DND-41 (cell line): ENCODE measurements at regions not wholly inside any gene's neighbourhood (a gene's known extent, or its start where the extent isn't known, plus 50 kb on each side); places are given as distances from the start of the nearest gene placed in this dataset.

Source experiments
- ATAC-seq: fragments of 200-7000 bp; cut with Tn5 transposase; 3 replicates; pipeline ENCODE4 v1.9.1; 2021; ENCODE audit warnings: low read depth; ENCODE audit not compliant: insufficient read depth
- DNase-seq: peaks from one replicate; pipeline ENCODE4 v3.0.0-alpha.2; 2020
- H2AFZ ChIP-seq: 2 replicates; pipeline ENCODE4 v1.6.0; 2012; ENCODE audit warnings: low read depth, low read length
- H3K27ac ChIP-seq: 2 replicates; pipeline ENCODE4 v1.5.1; 2012; ENCODE audit warnings: low read length, inconsistent platforms
- H3K27me3 ChIP-seq: fragments of 200-600 bp; sonication (generic); 2 replicates; pipeline ENCODE4 v1.6.0; 2012; ENCODE audit warnings: low read length, mild to moderate bottlenecking, inconsistent platforms; ENCODE audit not compliant: insufficient read depth, poor library complexity
- H3K36me3 ChIP-seq: 2 replicates; pipeline ENCODE4 v1.5.1; 2012; ENCODE audit warnings: low read length, inconsistent platforms; ENCODE audit not compliant: insufficient read depth
- H3K4me1 ChIP-seq: 2 replicates; pipeline ENCODE4 v1.5.1; 2012; ENCODE audit warnings: mild to moderate bottlenecking, low read length; ENCODE audit not compliant: insufficient read depth
- H3K4me2 ChIP-seq: 2 replicates; pipeline ENCODE4 v1.6.0; 2012; ENCODE audit warnings: mild to moderate bottlenecking, moderate library complexity, low read length, inconsistent platforms; ENCODE audit not compliant: insufficient read depth
- H3K4me3 ChIP-seq, 2 experiments: fragments of 200-600 bp in 1 of 2; shearing (Covaris generic) in 1 of 2; 2 replicates each; pipeline ENCODE4 v1.5.1; 2012 to 2016; ENCODE audit warnings: inconsistent platforms in 2 of 2, low read length in 2 of 2, mild to moderate bottlenecking in 2 of 2, low read depth in 1 of 2, moderate library complexity in 1 of 2
- H3K79me2 ChIP-seq: 2 replicates; pipeline ENCODE4 v1.6.0; 2012; ENCODE audit warnings: low read length, inconsistent platforms; ENCODE audit not compliant: insufficient read depth
- H3K9ac ChIP-seq: 2 replicates; pipeline ENCODE4 v1.6.0; 2012; ENCODE audit warnings: low read depth, mild to moderate bottlenecking, inconsistent platforms, low read length, moderate library complexity
- H3K9me3 ChIP-seq: 2 replicates; pipeline ENCODE4 v1.5.1; 2012; ENCODE audit warnings: low read length, moderate library complexity, mild to moderate bottlenecking, inconsistent platforms; ENCODE audit not compliant: insufficient read depth, severe bottlenecking
- H4K20me1 ChIP-seq: 2 replicates; pipeline ENCODE4 v1.6.0; 2012; ENCODE audit warnings: low read length; ENCODE audit not compliant: insufficient read depth
- EZH2 ChIP-seq: IDR thresholded peaks from 3 replicates; pipeline ENCODE4 v1.6.1; 2012; ENCODE audit warnings: borderline replicate concordance, low read depth, mild to moderate bottlenecking, moderate library complexity, low read length, inconsistent platforms; ENCODE audit not compliant: severe bottlenecking
- TF ChIP-seq, protein P1 (sequence below): IDR thresholded peaks from 2 replicates; pipeline ENCODE4 v1.5.1; 2012; ENCODE audit warnings: borderline replicate concordance, low read length, moderate library complexity, mild to moderate bottlenecking; ENCODE audit not compliant: poor library complexity, severe bottlenecking; ENCODE audit errors: extremely low read depth

DNA sequence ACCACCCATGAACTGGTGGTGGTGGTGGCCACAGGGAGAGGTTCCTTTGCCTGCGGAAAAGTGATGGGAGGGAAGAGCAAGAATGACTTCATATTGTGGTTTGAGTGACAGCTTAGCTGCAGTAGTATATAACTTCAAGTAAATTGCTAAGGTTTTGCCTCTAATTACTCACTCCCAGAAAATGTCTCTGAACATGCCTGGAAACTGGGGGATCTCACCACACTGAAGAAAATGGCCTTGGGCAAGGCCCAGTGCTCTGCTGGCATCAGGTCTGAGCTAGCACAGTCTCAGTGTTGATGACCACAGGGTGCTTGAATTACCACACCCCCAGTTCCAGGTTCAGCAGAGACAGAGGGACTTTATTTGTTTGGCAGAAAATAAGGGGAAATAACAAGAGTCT is 2085.4 kb downstream of the ARAP2 start:
- no peak overlapping the region for H3K4me3 ChIP-seq
- H3K79me2 ChIP-seq: no peaks in the 10 kb centered on the region
- TF ChIP-seq, protein P1, sequence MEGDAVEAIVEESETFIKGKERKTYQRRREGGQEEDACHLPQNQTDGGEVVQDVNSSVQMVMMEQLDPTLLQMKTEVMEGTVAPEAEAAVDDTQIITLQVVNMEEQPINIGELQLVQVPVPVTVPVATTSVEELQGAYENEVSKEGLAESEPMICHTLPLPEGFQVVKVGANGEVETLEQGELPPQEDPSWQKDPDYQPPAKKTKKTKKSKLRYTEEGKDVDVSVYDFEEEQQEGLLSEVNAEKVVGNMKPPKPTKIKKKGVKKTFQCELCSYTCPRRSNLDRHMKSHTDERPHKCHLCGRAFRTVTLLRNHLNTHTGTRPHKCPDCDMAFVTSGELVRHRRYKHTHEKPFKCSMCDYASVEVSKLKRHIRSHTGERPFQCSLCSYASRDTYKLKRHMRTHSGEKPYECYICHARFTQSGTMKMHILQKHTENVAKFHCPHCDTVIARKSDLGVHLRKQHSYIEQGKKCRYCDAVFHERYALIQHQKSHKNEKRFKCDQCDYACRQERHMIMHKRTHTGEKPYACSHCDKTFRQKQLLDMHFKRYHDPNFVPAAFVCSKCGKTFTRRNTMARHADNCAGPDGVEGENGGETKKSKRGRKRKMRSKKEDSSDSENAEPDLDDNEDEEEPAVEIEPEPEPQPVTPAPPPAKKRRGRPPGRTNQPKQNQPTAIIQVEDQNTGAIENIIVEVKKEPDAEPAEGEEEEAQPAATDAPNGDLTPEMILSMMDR: no peak
- TF ChIP-seq EZH2: no peak
- no peaks in the 10 kb centered on the region for H3K27me3 ChIP-seq
- H2AFZ ChIP-seq: no peak overlapping the region
- no peak overlapping the region for H3K27ac ChIP-seq
- H3K36me3 ChIP-seq: no peaks in the 10 kb centered on the region
- no peaks in the 10 kb centered on the region for H4K20me1 ChIP-seq
- ATAC-seq (no peak), DNase-seq (no peak)
- no peaks in the 10 kb centered on the region for H3K4me1 ChIP-seq
- H3K9me3 ChIP-seq: no peaks in the 10 kb centered on the region
- no peak overlapping the region for H3K4me2 ChIP-seq
- H3K9ac ChIP-seq: no peak overlapping the region

DNA sequence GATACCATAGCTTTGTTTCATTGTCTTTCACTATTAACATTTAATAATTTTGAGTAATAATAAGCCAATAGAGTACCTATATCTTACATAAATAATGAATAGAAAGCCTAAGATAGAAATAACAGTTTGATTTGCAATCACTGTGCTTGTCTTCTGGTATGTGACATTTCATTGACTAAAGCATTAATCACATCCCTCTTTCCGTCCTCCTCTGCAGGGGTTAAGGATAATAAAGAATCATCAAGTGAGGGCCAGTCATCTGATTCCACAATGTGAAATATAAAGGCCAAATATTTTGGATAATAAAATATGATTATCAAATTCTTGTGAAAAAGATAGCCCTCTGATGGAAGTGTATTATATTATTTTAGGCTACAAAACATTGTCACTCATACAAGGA is 2073.4 kb downstream of the ARAP2 start:
- Histone ChIP-seq H3K4me2 (no peak overlapping the region), H3K27ac (no peak overlapping the region), H3K79me2 (no peaks in the 10 kb centered on the region), H3K4me3 (no peak overlapping the region), H4K20me1 (no peaks in the 10 kb centered on the region), H3K4me1 (no peaks in the 10 kb centered on the region), H3K27me3 (no peaks in the 10 kb centered on the region), H3K9ac (no peak overlapping the region), H3K36me3 (no peaks in the 10 kb centered on the region), H3K9me3 (no peaks in the 10 kb centered on the region), H2AFZ (no peak overlapping the region)
- DNase-seq: no peak
- no peak for TF ChIP-seq EZH2
- TF ChIP-seq, protein P1: no peak
- no peak for ATAC-seq

DNA sequence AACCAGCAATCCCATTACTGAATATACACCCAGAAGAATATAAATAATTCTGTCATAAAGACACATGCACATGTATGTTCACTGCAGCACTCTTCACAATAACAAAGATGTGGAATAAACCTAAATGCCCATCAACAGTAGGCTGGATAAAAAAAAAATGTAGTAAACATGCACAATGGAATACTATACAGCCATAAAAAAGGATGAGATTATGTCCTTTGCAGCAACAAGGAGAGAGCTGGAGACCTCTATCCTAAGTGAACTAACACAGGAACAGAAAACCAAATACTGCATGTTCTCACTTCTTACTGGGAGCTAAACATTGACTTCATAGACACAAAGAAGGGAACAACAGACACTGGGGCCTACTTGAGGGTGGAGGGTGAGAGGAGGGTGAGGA is 2067.7 kb downstream of the ARAP2 start:
- DNase-seq (no peak), ATAC-seq (no peak)
- Histone ChIP-seq H3K27me3 (no peaks in the 10 kb centered on the region), H3K9me3 (no peaks in the 10 kb centered on the region), H3K4me1 (no peaks in the 10 kb centered on the region), H3K4me3 (no peak overlapping the region), H2AFZ (no peak overlapping the region), H4K20me1 (no peaks in the 10 kb centered on the region), H3K36me3 (no peaks in the 10 kb centered on the region), H3K4me2 (no peak overlapping the region), H3K27ac (no peak overlapping the region), H3K9ac (no peak overlapping the region), H3K79me2 (no peaks in the 10 kb centered on the region)
- TF ChIP-seq EZH2: no peak
- TF ChIP-seq, protein P1: no peak

DNA sequence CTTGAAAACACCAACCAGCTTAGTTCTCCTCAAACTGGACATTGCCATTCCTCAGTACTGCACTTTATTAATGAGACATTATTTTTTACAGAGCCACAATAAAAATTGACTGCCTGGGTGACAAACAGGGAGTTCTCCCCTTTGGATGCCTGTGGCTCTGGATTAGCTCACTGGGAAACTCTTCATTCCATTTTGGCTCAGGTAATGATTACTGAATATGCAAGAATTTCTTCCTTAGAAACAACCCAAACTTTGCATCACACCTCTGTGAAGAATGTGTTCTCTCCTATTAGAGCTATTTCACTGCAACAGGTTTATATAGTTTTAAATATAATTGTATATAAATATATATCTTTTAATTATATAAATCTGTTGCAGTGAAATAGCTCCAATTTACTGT is 2065.8 kb downstream of the ARAP2 start:
- no peak overlapping the region for H2AFZ ChIP-seq

More for the DNA sequence above, 2065.8 kb downstream of the ARAP2 start:
- Histone ChIP-seq H3K36me3 (no peaks in the 10 kb centered on the region), H3K27me3 (no peaks in the 10 kb centered on the region), H3K4me1 (no peaks in the 10 kb centered on the region), H3K4me2 (no peak overlapping the region), H3K79me2 (no peaks in the 10 kb centered on the region), H3K9me3 (no peaks in the 10 kb centered on the region), H4K20me1 (no peaks in the 10 kb centered on the region), H3K9ac (no peak overlapping the region), H3K27ac (no peak overlapping the region), H3K4me3 (no peak overlapping the region)
- no peak for ATAC-seq
- no peak for DNase-seq
- no peak for TF ChIP-seq EZH2
- TF ChIP-seq, protein P1: no peak
